GM12873 (cell line): ENCODE measurements at regions not wholly inside any gene's neighbourhood (a gene's known extent, or its start where the extent isn't known, plus 50 kb on each side); places are given as distances from the start of the nearest gene placed in this dataset.

Experiments
- CTCF ChIP-seq: IDR thresholded peaks from 2 replicates; pipeline ENCODE4 v1.5.1; 2012; ENCODE audit warnings: low read depth, mild to moderate bottlenecking, moderate library complexity, low read length, control low read depth; ENCODE audit not compliant: insufficient read depth; ENCODE audit errors: missing control alignments

- TF ChIP-seq CTCF = no peak
Measured at GRCh38 chr12:24414480-24414879, 465.0 kb upstream of the SOX5 start.

- TF ChIP-seq CTCF = no peak
Measured at GRCh38 chr12:24411948-24412347, 462.5 kb upstream of the SOX5 start.

GRCh38 chr12:24409868-24410267, 460.4 kb upstream of the SOX5 start:
- no peak for TF ChIP-seq CTCF

GRCh38 chr12:24408305-24408704, 458.8 kb upstream of the SOX5 start:
- no peak for TF ChIP-seq CTCF

- TF ChIP-seq CTCF = no peak
Measured at GRCh38 chr12:24407884-24408283, 458.4 kb upstream of the SOX5 start.

- no peak for TF ChIP-seq CTCF
Measured at GRCh38 chr12:24404086-24404815, 454.8 kb upstream of the SOX5 start.

GRCh38 chr12:24400533-24400932, 451.1 kb upstream of the SOX5 start:
- TF ChIP-seq CTCF = no peak
